ENCODE measurements at regions not wholly inside any gene's neighbourhood (a gene's known extent, or its start where the extent isn't known, plus 50 kb on each side); places are given as distances from the start of the nearest gene placed in this dataset.
A peak's percentile ranks its signal among the peaks of the same experiment; 100 is the strongest.
"Not testable (repeated sequence)": the region's sequence is repeated elsewhere in the genome, so short reads cannot be mapped to it uniquely, and the experiment has no call there.

GRCh38 chr10:117457071-117457810, 82.0 kb upstream of the PDZD8 start:
- DNase-seq: no peak

DNA sequence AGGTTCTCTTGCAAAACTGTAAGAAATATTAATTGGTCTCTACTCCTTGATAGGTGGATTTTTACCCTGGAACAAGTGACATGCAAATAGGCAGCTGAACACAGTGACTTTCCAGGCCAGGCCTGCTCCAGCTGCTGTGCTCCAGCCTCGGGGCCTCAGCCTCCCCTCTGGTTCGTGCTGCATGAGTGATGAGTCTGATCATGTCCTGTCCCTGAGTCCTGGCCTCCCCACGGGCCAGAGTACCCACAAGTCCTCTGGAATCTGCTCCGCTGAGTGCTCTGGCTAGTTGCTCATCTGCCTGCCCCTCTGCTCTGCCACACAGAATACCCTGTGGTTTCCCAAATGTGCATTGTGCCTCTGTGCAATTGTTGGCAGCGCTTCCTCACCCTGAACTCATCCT, 80.1 kb upstream of the PDZD8 start:
- DNase-seq: no peak

GRCh38 chr10:117454502-117454901, 79.3 kb upstream of the PDZD8 start:
- no peak for DNase-seq

- not testable (repeated sequence) for DNase-seq
Measured at GRCh38 chr10:117453484-117453883, 78.2 kb upstream of the PDZD8 start.

DNA sequence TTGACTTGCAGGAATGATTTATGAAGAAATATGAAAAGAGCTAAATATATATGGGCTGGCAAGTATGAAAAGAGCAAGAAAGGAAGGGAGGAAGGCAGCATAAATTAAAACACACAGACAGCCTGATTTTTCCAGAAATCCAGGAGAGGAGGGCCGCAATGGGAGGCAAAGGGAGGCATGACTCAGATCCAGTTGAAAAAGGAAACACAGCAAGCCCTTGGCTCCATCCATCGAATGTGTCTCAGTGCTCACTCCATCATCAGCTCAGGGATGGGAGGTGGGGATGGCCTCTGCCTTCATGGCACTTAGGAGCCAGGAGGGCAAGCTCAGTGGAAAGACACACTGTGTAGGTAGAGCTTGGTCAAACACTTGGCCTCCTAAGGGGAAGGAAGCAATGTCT, 75.7 kb upstream of the PDZD8 start:
- no peak for DNase-seq

- DNase-seq: no peak
Measured at GRCh38 chr10:117449636-117450035, 74.4 kb upstream of the PDZD8 start.

- DNase-seq: no peak
Measured at GRCh38 chr10:117448802-117449201, 73.6 kb upstream of the PDZD8 start.

DNA sequence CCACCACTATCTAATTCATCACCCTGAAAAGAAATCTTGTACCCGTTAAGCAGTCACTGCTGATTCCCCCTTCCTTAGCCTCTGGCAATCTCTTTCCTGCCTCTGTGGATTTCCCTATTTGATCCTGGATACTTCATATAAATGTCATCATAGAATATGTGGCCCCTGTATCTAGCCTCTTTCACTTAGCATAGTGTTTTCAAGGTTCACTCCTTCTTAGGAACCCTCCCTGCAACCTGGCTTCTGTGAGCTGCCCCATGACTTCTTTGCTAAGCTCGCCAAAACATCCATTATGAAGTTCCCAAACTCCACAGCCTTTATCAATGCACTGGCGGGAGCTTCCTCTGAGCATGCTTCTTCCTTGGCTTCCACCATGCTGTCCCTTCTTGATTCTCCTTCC, 70.8 kb upstream of the PDZD8 start:
- DNase-seq: no peak

- no peak for DNase-seq
Measured at GRCh38 chr10:117444497-117445040, 69.3 kb upstream of the PDZD8 start.

DNA sequence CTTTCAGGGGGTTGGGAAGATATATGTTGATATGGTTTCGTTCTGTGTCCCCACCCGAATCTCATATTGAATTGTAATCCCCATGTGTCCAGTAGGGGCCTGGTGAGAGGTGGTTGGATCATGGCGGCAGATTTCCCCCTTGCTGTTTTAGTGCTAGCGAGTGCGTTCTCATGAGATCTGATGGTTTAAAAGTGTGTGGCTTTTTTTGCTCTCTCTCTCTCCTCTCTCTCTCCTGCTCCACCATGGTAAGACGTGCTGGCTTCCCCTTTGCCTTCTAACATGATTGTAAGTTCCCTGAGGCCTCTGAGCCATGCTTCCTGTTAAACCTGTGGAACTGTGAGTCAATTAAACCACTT, 68.4 kb upstream of the PDZD8 start:
- DNase-seq: no peak

GRCh38 chr10:117442944-117443685, 67.9 kb upstream of the PDZD8 start:
- DNase-seq: peak; percentile 64

- no peak for DNase-seq
Measured at GRCh38 chr10:117442521-117442920, 67.3 kb upstream of the PDZD8 start.

- no peak for DNase-seq
Measured at GRCh38 chr10:117441812-117442443, 66.7 kb upstream of the PDZD8 start.

GRCh38 chr10:117441361-117441760, 66.1 kb upstream of the PDZD8 start:
- DNase-seq: no peak

- no peak for DNase-seq
Measured at GRCh38 chr10:117439243-117439912, 64.1 kb upstream of the PDZD8 start.

DNA sequence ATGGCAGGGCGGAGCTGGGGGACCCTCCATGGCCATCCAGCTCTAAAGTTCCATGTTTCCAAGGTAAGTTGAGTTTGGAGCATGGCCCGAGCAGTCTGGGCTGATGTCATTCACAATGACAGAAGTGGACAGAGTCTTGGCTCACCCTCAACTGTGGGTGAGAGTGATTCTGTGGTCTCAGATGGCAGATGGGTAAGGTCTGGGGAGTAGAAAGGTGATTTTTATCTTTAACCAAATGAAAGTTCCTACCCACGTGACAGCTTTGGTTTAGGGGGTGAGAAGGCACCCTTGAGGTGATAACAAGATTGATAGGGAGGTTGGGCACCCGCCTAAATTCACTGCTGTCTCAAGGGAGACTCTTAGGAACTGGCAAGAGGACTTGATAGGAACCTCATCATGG, 57.6 kb upstream of the PDZD8 start:
- no peak for DNase-seq

DNA sequence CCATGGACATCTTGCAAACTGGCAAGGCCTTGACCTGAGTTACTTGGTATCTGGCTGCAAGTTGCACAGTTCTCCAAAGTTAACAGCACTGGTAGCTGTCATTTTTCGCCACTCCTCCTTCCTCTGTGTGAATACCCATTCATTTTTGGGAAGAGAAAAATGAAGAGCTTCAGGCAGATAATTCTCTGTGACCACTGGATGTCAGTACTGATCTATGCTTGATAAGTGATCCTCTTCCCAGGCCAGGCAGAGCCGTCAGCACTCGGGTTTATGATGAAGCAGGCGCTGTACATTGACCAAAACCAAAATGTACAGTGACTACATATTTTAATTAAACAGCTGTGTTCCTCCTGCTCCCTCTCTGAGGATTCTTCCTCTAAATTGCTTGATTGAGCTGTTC, 55.9 kb upstream of the PDZD8 start:
- no peak for DNase-seq

GRCh38 chr10:117430535-117430934, 55.3 kb upstream of the PDZD8 start:
- DNase-seq: not testable (repeated sequence)

- DNase-seq: no peak
Measured at GRCh38 chr10:117429643-117430265, 54.5 kb upstream of the PDZD8 start.

GRCh38 chr10:117427356-117427755, 52.1 kb upstream of the PDZD8 start:
- DNase-seq: no peak

- DNase-seq: no peak
Measured at GRCh38 chr10:117425974-117426566, 50.8 kb upstream of the PDZD8 start.

- no peak for DNase-seq
Measured at GRCh38 chr10:117424883-117425649, 49.8 kb upstream of the PDZD8 start.
